Stimulated activated CD4-positive, alpha-beta T cell treated with anti-CD3 and anti-CD28 coated beads, Interleukin-12 subunit alpha, Interleukin-12 subunit beta, amount 100 ng/mL, for 48 hours (primary cell): ENCODE measurements at regions not wholly inside any gene's neighbourhood (a gene's known extent, or its start where the extent isn't known, plus 50 kb on each side); places are given as distances from the start of the nearest gene placed in this dataset.

Experiments used
- DNase-seq, 3 donors: peaks; one replicate each; pipeline ENCODE4 v3.0.0-alpha.2; 2020; ENCODE audit warnings: low read depth in 2 of 3, low spot score in 1 of 3

DNA sequence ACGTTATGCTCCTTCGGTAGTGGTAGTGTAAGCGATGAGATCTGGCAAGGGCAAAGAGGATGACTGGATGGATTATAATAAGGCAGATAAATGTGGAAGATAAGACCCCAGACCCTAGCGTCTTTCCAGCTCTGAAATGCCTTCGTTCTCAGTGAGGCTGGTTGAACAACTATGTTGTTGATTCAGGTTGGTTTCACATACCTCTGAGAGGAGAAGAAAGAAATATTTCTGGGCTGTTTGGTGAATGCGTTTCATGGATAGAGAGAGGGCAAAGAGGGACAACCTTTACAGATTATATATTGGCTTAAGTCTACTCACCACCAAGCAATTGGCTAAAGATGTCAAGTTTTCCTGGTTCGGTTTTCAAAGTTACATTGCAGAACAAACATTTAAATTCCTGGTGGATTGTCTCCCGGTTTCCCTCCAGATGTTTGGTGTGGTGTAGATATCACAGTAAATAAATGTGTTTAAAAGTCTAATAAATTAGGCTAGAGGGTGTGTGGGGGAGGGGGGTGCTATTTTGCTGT lies 190.1 kb upstream of the GLI2 start:
- no peak for DNase-seq

DNA sequence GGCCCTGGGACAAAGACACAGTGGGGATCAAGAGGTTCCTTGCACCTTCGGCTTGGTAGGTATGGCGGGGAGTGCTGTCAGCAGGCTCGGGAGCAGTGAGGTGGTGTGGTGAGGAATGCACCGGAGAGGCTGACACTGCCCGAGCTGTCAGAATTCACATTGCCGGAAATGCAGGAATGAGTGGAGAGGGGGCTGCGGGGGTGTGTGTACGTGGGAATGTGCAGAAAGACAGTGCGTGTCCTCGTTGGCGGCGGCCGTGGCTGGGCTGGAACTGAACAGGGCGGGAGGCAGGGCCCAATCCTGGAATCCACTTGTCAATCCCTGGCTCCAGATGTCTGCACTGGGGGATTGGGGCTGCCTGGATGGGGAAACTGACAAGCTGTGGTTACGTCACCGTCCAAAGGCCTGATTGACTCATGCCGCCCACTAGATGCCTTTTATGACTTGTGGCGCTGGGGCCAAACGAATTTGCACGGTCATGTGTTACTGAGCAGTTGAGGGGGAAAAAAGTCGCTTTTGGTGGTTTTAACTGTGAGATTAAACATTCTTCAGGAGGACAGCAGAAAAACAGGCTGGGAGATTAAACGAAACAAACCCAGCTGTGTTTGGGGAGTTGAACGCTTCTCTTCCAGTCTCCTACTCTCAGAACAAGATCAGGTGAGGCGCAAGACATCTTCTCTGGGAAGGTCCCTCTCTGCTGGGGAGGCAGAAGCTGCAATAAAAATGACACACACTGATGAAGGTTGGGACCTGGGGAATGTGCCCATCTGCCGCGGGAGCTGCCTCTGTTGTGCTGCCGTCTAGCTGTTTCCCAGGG lies 189.4 kb upstream of the GLI2 start:
- no peak for DNase-seq

DNA sequence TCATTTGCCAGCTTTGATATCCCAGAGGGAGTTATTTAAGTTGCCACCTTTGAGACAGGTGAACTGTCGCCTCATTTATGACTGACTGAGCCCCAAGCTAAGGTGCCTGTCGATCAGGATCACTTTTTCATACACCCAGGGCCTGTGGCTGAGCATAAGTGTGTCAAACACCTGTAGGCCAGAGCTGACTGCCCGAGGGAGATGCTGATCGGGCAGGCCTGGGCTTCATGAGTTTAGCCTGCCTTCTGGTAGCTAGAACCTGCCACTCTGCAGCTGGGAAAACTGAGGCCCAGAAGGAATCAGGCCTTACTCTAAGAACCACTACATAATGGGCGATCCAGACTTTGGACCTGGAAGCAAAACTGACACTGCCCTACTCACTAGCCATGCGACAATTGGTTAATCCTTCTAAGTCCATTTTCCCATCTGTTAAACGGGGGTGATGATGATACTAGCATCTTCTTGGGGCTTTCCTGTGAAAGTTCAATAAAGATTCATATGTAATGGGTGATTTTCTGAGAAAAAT lies 188.7 kb upstream of the GLI2 start:
- DNase-seq: no peak

DNA sequence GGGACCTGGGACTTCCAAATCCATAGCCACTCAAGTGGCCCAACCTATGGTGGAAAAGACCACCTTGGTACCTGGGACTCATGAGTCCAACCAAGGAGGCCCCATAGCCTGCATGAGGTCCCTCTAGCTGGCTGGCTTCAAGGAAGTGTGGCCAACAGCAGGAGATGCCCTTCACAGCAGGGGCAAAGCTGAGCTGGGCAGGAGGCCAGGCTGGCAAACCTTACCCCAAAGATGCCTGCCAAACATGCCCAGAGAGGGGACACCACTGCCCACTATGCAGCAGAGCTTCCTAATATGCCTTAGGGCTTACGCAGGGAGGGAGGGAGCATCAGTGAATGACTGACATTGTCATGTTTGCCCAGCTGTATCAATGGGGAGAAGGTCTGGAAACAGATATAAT lies 188.0 kb upstream of the GLI2 start:
- DNase-seq: no peak

DNA sequence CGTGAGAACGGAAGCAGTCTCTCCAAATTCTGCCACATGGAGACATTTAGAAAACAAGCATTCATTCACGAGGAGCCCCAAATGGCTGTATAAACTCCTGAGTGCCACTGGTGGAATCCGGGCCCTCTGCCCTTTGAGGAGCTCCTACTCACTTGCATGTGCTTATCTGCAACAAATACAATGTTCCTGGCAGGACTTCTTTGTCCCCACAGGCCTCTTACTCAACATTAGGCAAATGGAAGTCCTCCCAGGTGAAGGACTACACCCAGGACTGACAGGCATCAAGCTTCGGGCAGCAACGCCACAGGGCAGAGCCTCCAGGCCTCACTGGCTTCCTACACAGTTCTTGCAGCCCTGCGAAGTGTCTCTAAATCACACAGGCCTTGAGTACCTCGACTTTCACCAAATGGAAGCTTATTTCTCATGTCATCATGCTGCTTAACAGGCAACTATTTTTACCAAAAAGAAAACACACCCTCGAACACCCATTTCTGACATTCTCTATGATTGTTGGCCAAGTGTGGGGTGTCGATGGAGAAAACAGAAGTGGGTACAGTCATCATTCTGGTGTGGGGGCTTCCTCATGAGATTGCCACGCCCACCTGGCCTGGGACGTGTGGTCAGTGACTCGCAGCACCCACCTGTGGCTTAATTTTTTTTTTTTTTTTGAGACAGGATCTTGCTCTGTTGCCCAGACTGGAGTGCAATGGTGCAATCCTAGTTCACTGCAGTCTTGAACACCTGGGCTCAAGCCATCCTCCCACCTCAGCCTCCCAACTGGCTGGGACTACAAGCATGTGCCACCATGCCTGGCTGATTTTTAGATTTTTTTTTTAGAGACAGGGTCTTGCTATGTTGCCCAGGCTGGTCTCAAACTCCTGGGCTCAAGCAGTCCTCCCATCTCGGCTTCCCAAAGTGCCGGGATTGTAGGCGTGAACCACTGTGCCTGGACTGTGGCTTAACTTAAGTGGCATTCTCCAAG lies 186.8 kb upstream of the GLI2 start:
- no peak for DNase-seq

DNA sequence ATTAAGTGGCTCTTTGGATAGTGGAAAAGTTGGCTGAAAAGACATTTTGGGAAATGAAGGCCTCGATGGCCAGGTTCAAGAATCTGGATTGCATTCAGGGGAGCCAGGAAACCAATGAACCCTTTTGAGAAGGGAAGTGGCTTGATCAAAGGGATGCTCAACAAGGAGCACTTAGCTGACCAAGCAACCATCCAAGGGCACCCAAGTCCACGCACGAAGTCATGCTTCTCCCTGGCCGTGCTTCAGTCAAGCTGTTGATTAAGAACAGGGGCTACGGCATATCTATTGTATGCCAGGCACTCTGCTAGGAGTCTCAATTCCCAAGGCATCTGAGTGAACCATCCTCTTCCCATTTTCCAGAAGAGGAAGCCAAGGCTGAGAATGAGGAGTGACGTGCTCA lies 185.8 kb upstream of the GLI2 start:
- no peak for DNase-seq

DNA sequence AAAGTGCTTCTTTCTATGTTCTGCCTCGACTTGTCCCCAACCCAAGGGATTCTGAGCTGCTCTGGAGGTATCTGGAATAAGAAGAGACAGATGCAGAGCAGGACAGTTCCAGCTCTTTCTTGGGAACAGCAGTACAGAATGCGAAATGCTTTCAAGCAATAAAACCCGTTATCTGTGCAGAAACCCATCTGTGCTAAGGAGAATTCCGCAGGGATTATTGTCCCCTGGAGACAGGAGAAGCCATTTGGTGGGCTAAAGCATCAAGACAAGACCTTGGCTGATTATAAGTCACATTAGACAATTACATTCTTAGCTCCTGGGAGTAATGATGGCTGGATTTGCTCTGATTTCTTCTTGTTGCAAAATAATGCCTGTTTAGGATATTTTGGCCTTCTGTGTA lies 185.4 kb upstream of the GLI2 start:
- no peak for DNase-seq

DNA sequence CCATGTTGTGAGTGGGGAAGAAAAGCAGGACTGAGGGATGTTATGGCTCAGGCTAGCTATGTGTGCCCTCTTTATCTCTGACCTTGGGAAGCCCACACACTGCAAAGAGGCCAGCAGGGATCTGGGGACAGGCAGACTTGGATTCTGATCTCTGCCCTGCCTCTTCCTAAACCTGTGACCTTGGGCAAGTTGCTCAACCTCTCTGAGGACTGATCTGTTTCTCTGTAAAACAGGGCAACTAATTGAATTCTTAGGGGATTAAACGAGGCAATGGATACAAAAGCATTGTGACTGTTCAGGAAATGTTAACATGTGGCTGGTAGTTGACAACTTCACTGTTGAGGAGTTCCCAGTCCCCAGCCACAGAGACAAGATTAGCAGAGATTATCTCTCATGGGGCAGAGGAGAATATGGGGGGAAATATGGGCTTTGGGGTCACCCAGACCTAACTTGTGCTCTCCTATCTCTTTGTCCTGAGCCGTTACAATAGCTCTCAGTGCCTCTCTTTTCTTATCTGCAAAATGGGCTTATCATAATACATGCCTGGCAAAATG lies 184.7 kb upstream of the GLI2 start:
- no peak for DNase-seq

DNA sequence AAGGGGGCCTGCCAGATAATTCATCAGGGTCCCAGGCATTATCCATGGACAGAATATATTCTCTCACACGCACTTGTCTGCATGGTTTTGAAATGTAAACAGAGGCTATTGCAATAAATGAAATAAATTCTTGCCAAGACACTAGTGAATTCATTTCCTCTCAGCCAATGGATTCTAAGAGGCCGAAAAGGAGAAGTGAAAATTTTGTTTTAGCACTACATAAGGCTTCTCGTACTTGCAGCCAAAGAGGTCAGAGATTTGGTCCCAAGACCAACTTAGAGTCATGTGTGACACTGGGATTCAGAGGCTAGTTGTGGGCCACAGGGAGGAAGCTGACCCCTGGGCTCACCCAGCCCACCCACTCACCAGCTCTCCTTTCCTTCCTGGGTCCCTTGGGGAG lies 184.1 kb upstream of the GLI2 start:
- DNase-seq: no peak

DNA sequence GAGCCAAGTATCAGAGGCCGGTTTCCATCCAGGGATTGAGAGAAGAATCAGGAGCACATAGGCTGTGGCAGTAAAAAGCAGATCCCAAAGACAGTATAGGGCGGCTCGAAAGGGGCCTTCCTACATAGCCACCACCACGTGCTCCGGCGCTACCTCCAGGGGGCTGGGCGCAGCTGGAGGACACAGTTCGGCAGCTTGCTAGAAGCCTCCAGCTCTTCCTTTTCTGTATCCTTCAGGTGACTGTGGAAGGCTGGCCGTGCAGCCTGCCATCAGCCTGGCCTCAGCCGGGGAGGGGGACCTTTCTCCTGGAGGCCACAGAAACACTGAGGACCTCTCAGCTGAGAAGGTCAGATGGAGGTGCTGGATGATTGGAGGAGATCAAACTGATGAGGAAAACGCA lies 183.6 kb upstream of the GLI2 start:
- DNase-seq: no peak

DNA sequence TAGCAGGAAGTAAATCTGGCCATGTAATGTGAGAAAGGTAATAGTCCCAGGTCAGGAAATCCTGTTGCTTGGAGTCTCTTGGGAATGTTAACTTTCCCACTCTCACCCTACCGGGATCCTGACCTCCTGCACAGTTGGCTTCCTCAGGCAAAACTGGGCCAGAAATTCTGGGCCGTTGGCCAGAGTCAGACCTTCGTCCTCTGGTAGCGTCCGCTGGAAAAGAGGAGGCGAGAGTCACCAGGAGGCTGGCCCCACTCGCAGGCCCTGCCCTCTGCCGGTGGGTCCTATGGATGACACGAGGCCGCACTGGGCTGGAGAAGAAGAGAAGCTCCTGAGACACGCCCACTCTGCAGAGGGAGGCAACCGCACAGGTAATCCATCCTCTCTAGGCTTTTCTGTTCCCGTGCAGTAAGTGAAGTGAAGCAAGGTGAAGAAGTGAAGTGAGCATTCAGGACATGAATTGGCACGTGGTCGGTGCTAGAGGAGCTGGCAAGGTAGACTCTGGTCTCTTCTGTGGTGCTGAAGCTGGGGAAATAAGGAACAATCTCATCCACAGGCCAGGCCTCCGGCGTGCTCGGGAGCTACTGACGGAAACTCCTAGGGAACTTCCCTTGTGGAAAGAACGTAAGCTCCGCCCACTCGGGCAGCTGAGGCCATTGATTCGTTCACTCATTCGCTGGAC lies 182.7 kb upstream of the GLI2 start:
- peak; percentile 7 to 11 (median 10) for DNase-seq

DNA sequence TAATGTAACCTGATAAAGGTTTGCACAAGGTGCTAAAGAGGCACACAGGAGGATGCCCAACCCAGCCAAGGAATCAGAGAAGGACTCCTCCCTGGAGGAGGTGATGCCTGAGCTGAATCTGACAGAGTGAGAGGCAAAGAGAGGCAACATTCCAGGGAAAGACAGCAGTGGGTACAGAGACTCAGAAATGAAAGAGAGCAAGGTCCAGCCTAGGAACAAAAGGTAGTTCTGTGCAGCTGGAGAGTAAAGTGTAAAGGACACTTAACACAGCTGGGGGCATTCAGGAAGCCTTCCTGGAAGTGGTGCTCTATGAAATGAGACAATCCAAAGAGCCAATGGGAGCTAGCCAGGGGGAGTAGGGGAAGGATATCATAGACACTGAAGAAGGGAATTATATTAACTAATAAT lies 181.0 kb upstream of the GLI2 start:
- DNase-seq: no peak

DNA sequence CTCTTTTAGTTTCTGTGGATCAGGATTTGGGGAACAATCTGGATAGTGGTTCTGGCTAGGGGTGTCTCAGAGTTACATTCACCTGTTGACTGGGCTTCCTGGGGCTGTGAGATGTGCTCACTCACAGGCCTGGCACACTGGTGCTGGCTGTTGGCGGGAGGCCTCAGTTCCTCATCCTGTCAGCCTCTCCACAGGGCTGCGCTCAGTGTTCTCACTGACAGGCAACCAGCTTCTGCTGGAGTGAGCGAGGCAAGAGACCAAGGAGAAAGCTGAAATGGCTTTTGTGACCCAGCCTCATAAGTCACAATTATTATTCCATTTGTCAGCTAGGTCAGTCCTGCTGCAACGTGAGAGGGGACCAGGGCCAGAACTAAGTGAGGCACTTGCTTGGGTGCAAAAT lies 180.6 kb upstream of the GLI2 start:
- DNase-seq: no peak

DNA sequence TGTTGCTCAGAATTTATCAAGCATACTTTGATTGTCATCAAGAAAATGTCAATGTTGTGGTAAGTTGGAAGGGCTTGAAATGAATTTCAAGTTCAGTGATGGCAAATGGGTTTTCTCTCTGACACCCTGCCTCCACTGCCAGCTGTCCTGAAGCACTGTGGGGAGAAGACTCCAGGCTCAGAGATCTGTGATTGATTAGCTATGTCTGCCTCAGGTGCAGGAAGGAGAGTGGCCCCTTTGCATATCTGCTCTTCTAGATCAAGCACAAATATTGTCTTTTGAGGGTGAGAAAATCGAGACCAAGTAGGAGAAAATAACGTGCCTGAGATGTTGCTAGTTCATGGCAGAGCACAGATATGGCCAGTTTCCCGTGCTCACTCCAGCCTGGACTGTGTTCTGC lies 178.8 kb upstream of the GLI2 start:
- no peak for DNase-seq

DNA sequence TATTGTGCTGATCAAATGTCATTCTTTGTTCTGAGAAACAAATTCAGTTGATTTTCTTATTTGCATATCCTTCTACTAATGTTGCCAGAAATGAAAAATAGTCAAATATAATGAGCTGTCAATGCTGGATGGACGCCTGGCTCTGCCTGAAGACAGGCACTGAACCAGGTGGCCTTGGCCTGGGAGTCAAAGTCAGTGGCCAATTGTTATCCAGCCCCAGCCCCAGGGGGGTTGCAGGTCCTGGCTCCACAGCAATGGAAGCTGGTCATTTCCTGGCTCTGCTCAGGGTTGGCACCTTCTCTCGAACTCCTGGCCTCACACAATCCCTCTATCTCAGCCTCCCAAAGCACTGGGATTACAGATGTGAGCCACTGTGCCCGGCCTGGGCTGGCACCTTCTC lies 176.8 kb upstream of the GLI2 start:
- DNase-seq: no peak

DNA sequence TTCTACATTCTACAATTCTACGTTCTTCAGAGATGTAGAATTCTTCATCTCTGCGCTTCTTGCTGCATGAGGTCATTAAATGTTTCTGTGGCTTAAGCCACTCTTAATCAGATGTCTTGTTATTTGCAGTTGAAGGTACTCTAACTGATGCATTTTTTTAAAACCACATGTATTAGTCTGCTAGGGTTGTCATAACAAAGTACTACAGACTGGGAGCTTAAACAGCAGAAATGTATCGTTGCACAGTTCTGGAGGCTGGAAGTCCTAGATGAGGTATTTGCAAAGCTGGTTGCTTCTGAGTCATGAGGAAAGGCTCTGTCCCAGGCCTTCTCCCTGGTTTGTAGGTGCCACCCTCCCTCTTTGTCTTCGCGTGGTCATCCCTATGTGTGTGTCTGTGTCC lies 176.3 kb upstream of the GLI2 start:
- no peak for DNase-seq

DNA sequence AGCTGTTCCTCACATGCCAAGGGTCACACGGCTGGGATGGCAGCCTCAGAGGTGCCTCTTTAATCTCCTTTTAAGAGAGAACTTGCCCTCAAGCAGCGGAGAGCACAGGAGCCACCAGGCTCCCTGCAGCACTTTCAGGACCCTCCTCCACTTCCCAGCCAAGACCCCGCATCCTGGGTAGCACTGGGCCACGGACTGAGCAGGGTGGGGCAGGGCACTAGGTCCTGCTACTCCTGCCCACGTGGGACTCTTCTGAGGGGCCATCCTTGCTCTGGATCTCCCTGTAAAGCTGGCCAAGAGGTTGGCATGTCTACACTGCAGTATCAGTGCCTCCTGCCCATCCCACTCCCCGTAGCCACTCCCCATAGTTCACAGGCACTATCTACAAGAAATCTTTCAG lies 175.3 kb upstream of the GLI2 start:
- no peak for DNase-seq

DNA sequence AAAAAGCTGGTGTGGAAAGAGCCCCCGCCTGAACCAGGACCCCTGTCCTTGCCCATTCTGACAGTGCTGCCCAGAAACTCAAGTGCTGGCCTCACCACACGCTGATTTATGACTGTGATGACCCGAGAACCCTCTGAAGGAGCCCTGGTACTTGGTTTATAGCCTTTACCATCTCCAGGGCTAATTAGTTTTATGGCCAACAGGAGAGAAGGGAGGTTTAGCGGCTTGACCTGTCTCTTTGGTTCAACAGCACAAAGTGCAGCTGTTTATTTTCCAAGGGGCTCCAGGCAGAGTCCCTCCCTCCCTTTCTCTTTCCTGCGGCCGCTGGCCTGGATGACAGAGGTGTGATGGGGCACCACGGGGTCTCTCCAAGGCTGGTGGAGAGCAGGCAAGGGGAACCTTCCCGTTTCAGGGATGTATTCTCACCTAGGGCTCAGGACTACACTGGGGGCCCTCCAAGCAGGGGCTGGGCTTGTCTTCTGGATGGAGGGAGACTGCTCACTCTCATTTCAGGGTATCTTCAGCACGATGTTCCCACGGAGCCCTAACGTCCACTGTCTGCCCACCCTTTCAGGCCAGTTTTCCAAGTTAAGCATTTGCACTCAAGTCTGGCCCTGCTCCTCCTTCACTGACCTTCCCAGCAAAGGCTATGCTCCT lies 174.2 kb upstream of the GLI2 start:
- no peak for DNase-seq

DNA sequence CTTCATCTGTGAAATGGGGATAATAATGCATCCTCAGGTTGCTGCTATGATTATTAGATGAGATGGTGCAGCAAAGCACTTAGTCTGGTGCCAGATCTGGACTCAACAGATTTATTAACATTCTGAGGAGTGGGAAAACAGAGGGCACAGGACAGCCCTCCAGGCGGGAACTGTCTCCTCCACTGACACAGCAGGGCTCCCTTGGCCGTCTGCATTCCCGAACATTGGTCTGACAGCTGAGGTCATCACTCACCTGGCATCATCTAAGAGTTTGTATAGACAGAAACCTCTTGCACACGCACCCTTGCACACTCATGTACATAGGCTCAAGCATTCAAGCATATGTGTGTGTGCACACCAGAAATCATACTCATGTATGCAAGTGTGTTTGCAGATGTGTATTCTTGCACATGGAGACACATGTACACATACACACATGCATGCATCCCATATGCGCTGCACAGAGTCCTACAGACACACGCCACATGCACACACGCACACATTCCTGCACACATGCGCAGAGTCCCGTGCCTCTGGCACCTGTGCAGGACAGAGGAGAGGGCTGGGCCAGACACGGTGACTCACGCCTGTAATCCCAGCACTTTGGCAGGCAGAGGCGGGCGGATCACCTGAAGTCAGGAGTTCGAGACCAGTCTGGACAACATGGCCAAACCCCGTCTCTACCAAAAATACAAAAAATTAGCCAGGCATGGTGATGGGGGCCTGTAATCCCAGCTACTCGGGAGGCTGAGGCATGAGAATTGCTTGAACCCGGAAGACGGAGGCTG lies 173.3 kb upstream of the GLI2 start:
- DNase-seq: no peak

DNA sequence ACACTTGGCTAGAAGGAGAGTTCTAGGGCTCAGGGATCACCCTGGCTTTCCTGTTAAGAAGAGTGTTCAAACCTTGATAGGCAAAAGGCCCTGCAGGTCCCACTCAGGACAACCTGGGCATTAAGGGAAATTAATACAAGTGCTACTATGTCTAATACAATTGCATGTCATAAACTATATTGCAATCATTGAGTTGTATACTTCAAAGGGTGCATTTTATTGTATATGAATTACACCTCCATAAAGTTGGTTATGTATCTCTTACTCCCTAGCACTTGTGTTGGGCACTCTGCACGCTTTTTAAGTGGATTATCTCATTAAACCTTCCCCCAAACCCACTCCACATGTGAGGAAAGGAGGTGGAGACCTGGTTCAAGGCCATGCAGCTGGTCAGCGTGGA lies 172.1 kb upstream of the GLI2 start:
- no peak for DNase-seq
